ENCODE measurements at regions not wholly inside any gene's neighbourhood (a gene's known extent, or its start where the extent isn't known, plus 50 kb on each side); places are given as distances from the start of the nearest gene placed in this dataset.

- H3K36me3 ChIP-seq (ENCODE audit: control insufficient read depth in 2 of 4, insufficient read depth in 4 of 4, low read length in 3 of 4) = no peaks in the 10 kb centered on the region
- no peaks in the 10 kb centered on the region for H3K27me3 ChIP-seq (replicated peaks in 1 of 4; ENCODE audit: control insufficient read depth in 3 of 4, extremely low read depth in 1 of 4, insufficient read depth in 3 of 4, low read length in 3 of 4)
- no peak overlapping the region for H3K4ac ChIP-seq (replicated peaks; ENCODE audit: insufficient read length, low read depth, low read length)
- POLR2A ChIA-PET (ENCODE audit: partially characterized antibody) = interaction anchor here (1.5 kb wide), 1 partner anchor 22 kb away, joined by 3 read pairs; no protein-coding TSS in a partner anchor
- H2BK120ac ChIP-seq (replicated peaks; ENCODE audit: low read depth, low read length) = no peak overlapping the region
- no peak overlapping the region for H2AK5ac ChIP-seq (ENCODE audit: low read depth, low read length)
- no peaks in the 10 kb centered on the region for H3K79me1 ChIP-seq (ENCODE audit: low read depth, low read length)
- FAIRE-seq (no peak), DNase-seq (ENCODE audit: low read depth in 1 of 2, low spot score in 2 of 2) (no peak)
- no peak overlapping the region for H4K5ac ChIP-seq (ENCODE audit: insufficient read length, low read depth, low read length)
- no peak overlapping the region for H3K14ac ChIP-seq (ENCODE audit: insufficient read length)
- H3K27ac ChIP-seq (ENCODE audit: low read depth, low read length) = no peak overlapping the region
- H3K79me2 ChIP-seq (ENCODE audit: control insufficient read depth in 1 of 2, insufficient read depth in 2 of 2, low read length in 2 of 2) = no peaks in the 10 kb centered on the region
- H2BK5ac ChIP-seq (ENCODE audit: low read depth, low read length) = no peak overlapping the region
- H2BK15ac ChIP-seq (ENCODE audit: low read length) = no peak overlapping the region
- H4K91ac ChIP-seq (replicated peaks; ENCODE audit: insufficient read length, low read length) = no peak overlapping the region
- H3K23ac ChIP-seq (ENCODE audit: insufficient read length) = no peak overlapping the region
- H4K8ac ChIP-seq (ENCODE audit: extremely low read depth, insufficient read depth, low read length) = no peak overlapping the region
- H3K4me2 ChIP-seq (ENCODE audit: insufficient read depth in 1 of 2, low read depth in 2 of 2, low read length in 2 of 2) = no peak overlapping the region
- no peak overlapping the region for H3K4me3 ChIP-seq (ENCODE audit: extremely low read depth in 1 of 4, insufficient read depth in 2 of 4, low read depth in 3 of 4, low read length in 4 of 4)
- CTCF ChIA-PET (ENCODE audit: partially characterized antibody) = interaction anchor here (0.5 to 0.7 kb wide), 2 partner anchors 11 to 411 kb away, joined by 3 read pairs; no protein-coding TSS in a partner anchor
- no peaks in the 10 kb centered on the region for H3K23me2 ChIP-seq (ENCODE audit: low read depth, low read length)
- H3K9me3 ChIP-seq (ENCODE audit: insufficient read depth in 2 of 2, low read depth in 1 of 2, low read length in 1 of 2) = no peaks in the 10 kb centered on the region
- no peak overlapping the region for H2BK20ac ChIP-seq (ENCODE audit: low read length)
- TF ChIP-seq CHD2 (IDR thresholded peaks at IDR 0.05; ENCODE audit: low read length) = no peak
- no peak for TF ChIP-seq GABPA (IDR thresholded peaks at IDR 0.05; ENCODE audit: borderline replicate concordance, insufficient read depth, low read length)
- no peak for TF ChIP-seq YY1 (IDR thresholded peaks at IDR 0.05; ENCODE audit: low read depth, low read length)
- no peak for TF ChIP-seq EZH2 (IDR thresholded peaks at IDR 0.05; ENCODE audit: low read depth, low read length, severe bottlenecking)
- no peak for TF ChIP-seq RBBP5 (IDR thresholded peaks at IDR 0.05; ENCODE audit: borderline replicate concordance, low read depth, low read length)
- TF ChIP-seq EP300 (IDR thresholded peaks at IDR 0.05; ENCODE audit: borderline replicate concordance in 1 of 2, low read depth in 2 of 2, low read length in 2 of 2) = no peak
- TF ChIP-seq SP4 (IDR thresholded peaks at IDR 0.05; ENCODE audit: low read length) = no peak
- TF ChIP-seq TAF1 (IDR thresholded peaks at IDR 0.05; ENCODE audit: low read depth, low read length) = no peak
- H2BK12ac ChIP-seq (ENCODE audit: low read depth, low read length) = no peak overlapping the region
- H3K9ac ChIP-seq (replicated peaks in 1 of 4; ENCODE audit: extremely low read depth in 1 of 4, low read depth in 3 of 4, low read length in 3 of 4) = no peak overlapping the region
- no peak overlapping the region for H3K56ac ChIP-seq (replicated peaks; ENCODE audit: insufficient read length, low read depth, low read length)
- no peak overlapping the region for H2AFZ ChIP-seq (ENCODE audit: low read length)
- no peaks in the 10 kb centered on the region for H4K20me1 ChIP-seq (replicated peaks in 1 of 2; ENCODE audit: control insufficient read depth in 1 of 2, insufficient read depth in 2 of 2, low read length in 2 of 2)
- no peaks in the 10 kb centered on the region for H3K4me1 ChIP-seq (replicated peaks in 1 of 4; ENCODE audit: control insufficient read depth in 3 of 4, insufficient read depth in 4 of 4, low read length in 3 of 4)
- no peak overlapping the region for H3K18ac ChIP-seq (ENCODE audit: extremely low read depth, low read length)
- 95% methylated on average over 6 of the region's 6 CpGs; no CpG with 5 or more reads in 1 of the 2 experiments for WGBS, 2 experiments (ENCODE audit: extremely low coverage in 1 of 2, insufficient coverage in 1 of 2, insufficient read length in 1 of 2, insufficient replicate concordance in 2 of 2, low coverage in 1 of 2, low lambda C conversion rate in 2 of 2, missing lambda C conversion rate in 1 of 2)
Measured at GRCh38 chr9:99750526-99750925, 71.2 kb upstream of the NR4A3 start.
